Upper lobe of left lung (tissue), 6 donors: ENCODE measurements at regions not wholly inside any gene's neighbourhood (a gene's known extent, or its start where the extent isn't known, plus 50 kb on each side); places are given as distances from the start of the nearest gene placed in this dataset.

Source experiments
- ATAC-seq, 2 donors: fragments of 200-7000 bp; cut with Tn5 transposase; one replicate each; pipeline ENCODE4 v1.9.1; 2022; ENCODE audit warnings: mild to moderate bottlenecking in 2 of 2, moderate library complexity in 2 of 2; ENCODE audit not compliant: low FRiP score in 2 of 2
- DNase-seq, 2 donors: peaks; one replicate each; pipeline ENCODE4 v3.0.0-alpha.2; 2019 to 2020
- H3K27ac ChIP-seq, 4 donors: fragments of 200-600 bp; sonication (generic); one replicate each; pipeline ENCODE4 v1.5.1; 2016 to 2019
- H3K27me3 ChIP-seq, 4 donors: fragments of 200-600 bp; sonication (generic); one replicate each; pipeline ENCODE4 v1.5.1; 2017 to 2019
- H3K36me3 ChIP-seq, 4 donors: fragments of 200-600 bp; sonication (generic); one replicate each; pipeline ENCODE4 v1.5.1; 2016 to 2019
- H3K4me1 ChIP-seq, 4 donors: fragments of 200-600 bp; sonication (generic); one replicate each; pipeline ENCODE4 v1.5.1; 2018 to 2019
- H3K4me3 ChIP-seq, 4 donors: fragments of 200-600 bp; sonication (generic); one replicate each; pipeline ENCODE4 v1.5.1; 2017 to 2019; ENCODE audit warnings: mild to moderate bottlenecking in 2 of 4, moderate library complexity in 1 of 4
- H3K9me3 ChIP-seq, 4 donors: fragments of 200-600 bp; sonication (generic); one replicate each; pipeline ENCODE4 v1.5.1; 2018 to 2019
- CTCF ChIP-seq, 6 experiments: fragments of 450-650 bp in 4 of 6; fragments of 200-600 bp in 2 of 6; sonication (generic) in 2 of 6; IDR thresholded peaks; one replicate each; pipeline ENCODE4 v1.5.1; 2016 to 2019; ENCODE audit warnings: antibody characterized with exemption in 6 of 6
- EP300 ChIP-seq, 4 donors: sonication (generic); formaldehyde crosslinking; IDR thresholded peaks; one replicate each; pipeline ENCODE4 v1.5.1; 2017; ENCODE audit warnings: antibody characterized with exemption in 4 of 4, control low read depth in 2 of 4
- POLR2A ChIP-seq, 4 donors: fragments of 450-650 bp; IDR thresholded peaks; one replicate each; pipeline ENCODE4 v1.5.1; 2016 to 2017; ENCODE audit warnings: antibody characterized with exemption in 4 of 4, mild to moderate bottlenecking in 2 of 4
- POLR2AphosphoS5 ChIP-seq, 2 donors: sonication (generic); formaldehyde crosslinking; IDR thresholded peaks; one replicate each; pipeline ENCODE4 v1.5.1; 2017; ENCODE audit warnings: antibody characterized with exemption in 2 of 2
- WGBS, 2 donors: methylation state at CpG; one replicate each; pipeline ENCODE4 v1.1.5; 2017 to 2018; 5-methylcytosine and 5-hydroxymethylcytosine counted together
- donor health status: DM: no; HTN: no; CAD: no; lungs with moderate emphysema.
- donor health status: DM: no; HTN: yes; CAD: no; lungs with severe emphysema.

GRCh38 chr2:185955050-185955449 lies 216.4 kb downstream of the FSIP2 start:
- WGBS, 2 donors: 96 to 100% methylated on average over 1 of the region's 1 CpG
- H3K27me3 ChIP-seq: no peaks in the 10 kb centered on the region
- H3K4me1 ChIP-seq: no peaks in the 10 kb centered on the region
- no peak overlapping the region for H3K27ac ChIP-seq
- H3K9me3 ChIP-seq: no peaks in the 10 kb centered on the region
- TF ChIP-seq POLR2AphosphoS5 (IDR thresholded peaks at IDR 0.05) (no peak), CTCF (IDR thresholded peaks at IDR 0.05) (no peak), EP300 (IDR thresholded peaks at IDR 0.05) (no peak), POLR2A (IDR thresholded peaks at IDR 0.05) (no peak)
- DNase-seq (no peak), ATAC-seq (no peak)
- no peak overlapping the region for H3K4me3 ChIP-seq
- H3K36me3 ChIP-seq: no peaks in the 10 kb centered on the region

GRCh38 chr2:185967335-185967734 lies 228.7 kb downstream of the FSIP2 start:
- Histone ChIP-seq H3K27ac (no peak overlapping the region), H3K4me3 (no peak overlapping the region), H3K4me1 (no peaks in the 10 kb centered on the region), H3K27me3 (no peaks in the 10 kb centered on the region), H3K36me3 (no peaks in the 10 kb centered on the region), H3K9me3 (no peaks in the 10 kb centered on the region)
- DNase-seq: no peak
- TF ChIP-seq EP300 (IDR thresholded peaks at IDR 0.05): no peak
- no peak for TF ChIP-seq POLR2AphosphoS5 (IDR thresholded peaks at IDR 0.05)
- TF ChIP-seq POLR2A (IDR thresholded peaks at IDR 0.05): no peak
- TF ChIP-seq CTCF (IDR thresholded peaks at IDR 0.05): no peak
- ATAC-seq: no peak
- WGBS, 2 donors: 92 to 93% methylated on average over 5 of the region's 5 CpGs

- Histone ChIP-seq H3K4me1 (no peaks in the 10 kb centered on the region), H3K9me3 (no peaks in the 10 kb centered on the region), H3K27me3 (no peaks in the 10 kb centered on the region), H3K27ac (no peak overlapping the region), H3K36me3 (no peaks in the 10 kb centered on the region), H3K4me3 (no peak overlapping the region)
- ATAC-seq (no peak), DNase-seq (no peak)
- TF ChIP-seq CTCF (IDR thresholded peaks at IDR 0.05) (no peak), POLR2AphosphoS5 (IDR thresholded peaks at IDR 0.05) (no peak), POLR2A (IDR thresholded peaks at IDR 0.05) (no peak), EP300 (IDR thresholded peaks at IDR 0.05) (no peak)
- WGBS, 2 donors: 84 to 91% methylated on average over 3 of the region's 3 CpGs
Measured at GRCh38 chr2:185970148-185970852, 231.7 kb downstream of the FSIP2 start.

GRCh38 chr2:185978634-185979407 lies 240.2 kb downstream of the FSIP2 start:
- H3K9me3 ChIP-seq: no peaks in the 10 kb centered on the region
- H3K36me3 ChIP-seq: no peaks in the 10 kb centered on the region
- DNase-seq: no peak
- no peaks in the 10 kb centered on the region for H3K4me1 ChIP-seq
- H3K27ac ChIP-seq: no peak overlapping the region
- 80 to 83% methylated on average over 3 of the region's 3 CpGs for WGBS, 2 donors
- ATAC-seq: no peak
- H3K4me3 ChIP-seq: no peak overlapping the region
- no peaks in the 10 kb centered on the region for H3K27me3 ChIP-seq
- no peak for TF ChIP-seq POLR2AphosphoS5 (IDR thresholded peaks at IDR 0.05)
- no peak for TF ChIP-seq EP300 (IDR thresholded peaks at IDR 0.05)
- no peak for TF ChIP-seq CTCF (IDR thresholded peaks at IDR 0.05)
- TF ChIP-seq POLR2A (IDR thresholded peaks at IDR 0.05): no peak
